ENCODE measurements at regions not wholly inside any gene's neighbourhood (a gene's known extent, or its start where the extent isn't known, plus 50 kb on each side); places are given as distances from the start of the nearest gene placed in this dataset.
"Not testable (repeated sequence)": the region's sequence is repeated elsewhere in the genome, so short reads cannot be mapped to it uniquely, and the experiment has no call there.

GRCh38 chr17:74133740-74134139, 69.7 kb upstream of the RPL38 start:
- DNase-seq (ENCODE audit: low read depth) = no peak

GRCh38 chr17:74134234-74134633, 69.2 kb upstream of the RPL38 start:
- DNase-seq (ENCODE audit: low read depth); H3K4me3 ChIP-seq (ENCODE audit: low read depth, low read length): not testable (repeated sequence)

More at GRCh38 chr17:74133740-74134139, 69.7 kb upstream of the RPL38 start:
- TF ChIP-seq POLR2A (IDR thresholded peaks at IDR 0.05; ENCODE audit: extremely low read depth, insufficient read length) = no peak
- TF ChIP-seq CTCF (IDR thresholded peaks at IDR 0.05; ENCODE audit: low read depth, low read length) = no peak
- H3K4me3 ChIP-seq (ENCODE audit: low read depth, low read length) = no peak overlapping the region

- TF ChIP-seq MAX (IDR thresholded peaks at IDR 0.05; ENCODE audit: low read depth, low read length) (no peak), CTCF (IDR thresholded peaks at IDR 0.05; ENCODE audit: low read depth, low read length) (no peak), MYC (IDR thresholded peaks at IDR 0.05; ENCODE audit: low read depth, low read length) (no peak), POLR2A (IDR thresholded peaks at IDR 0.05; ENCODE audit: extremely low read depth, insufficient read length) (no peak)
- DNase-seq (ENCODE audit: low read depth) = no peak
- no peak overlapping the region for H3K4me3 ChIP-seq (ENCODE audit: low read depth, low read length)
These were observed 68.5 kb upstream of the RPL38 start for GRCh38 chr17:74134991-74135390.

GRCh38 chr17:74135391-74136167, 67.9 kb upstream of the RPL38 start:
- H3K4me3 ChIP-seq (ENCODE audit: low read depth, low read length) = no peak overlapping the region
- no peak for TF ChIP-seq MAX (IDR thresholded peaks at IDR 0.05; ENCODE audit: low read depth, low read length)
- TF ChIP-seq MYC (IDR thresholded peaks at IDR 0.05; ENCODE audit: low read depth, low read length) = no peak
- no peak for TF ChIP-seq CTCF (IDR thresholded peaks at IDR 0.05; ENCODE audit: low read depth, low read length)
- no peak for TF ChIP-seq POLR2A (IDR thresholded peaks at IDR 0.05; ENCODE audit: extremely low read depth, insufficient read length)
- no peak for DNase-seq (ENCODE audit: low read depth)

- H3K4me3 ChIP-seq (ENCODE audit: low read depth, low read length) = no peak overlapping the region
- no peak for DNase-seq (ENCODE audit: low read depth)
- TF ChIP-seq MAX (IDR thresholded peaks at IDR 0.05; ENCODE audit: low read depth, low read length) = no peak
- no peak for TF ChIP-seq MYC (IDR thresholded peaks at IDR 0.05; ENCODE audit: low read depth, low read length)
- no peak for TF ChIP-seq POLR2A (IDR thresholded peaks at IDR 0.05; ENCODE audit: extremely low read depth, insufficient read length)
- TF ChIP-seq CTCF (IDR thresholded peaks at IDR 0.05; ENCODE audit: low read depth, low read length) = no peak
These were observed 66.1 kb upstream of the RPL38 start for GRCh38 chr17:74137416-74137815.

- H3K4me3 ChIP-seq (ENCODE audit: low read depth, low read length) = no peak overlapping the region
- TF ChIP-seq CTCF (IDR thresholded peaks at IDR 0.05; ENCODE audit: low read depth, low read length) = no peak
- TF ChIP-seq MAX (IDR thresholded peaks at IDR 0.05; ENCODE audit: low read depth, low read length) = no peak
- no peak for TF ChIP-seq MYC (IDR thresholded peaks at IDR 0.05; ENCODE audit: low read depth, low read length)
- no peak for TF ChIP-seq POLR2A (IDR thresholded peaks at IDR 0.05; ENCODE audit: extremely low read depth, insufficient read length)
- DNase-seq (ENCODE audit: low read depth) = no peak
These were observed 64.4 kb upstream of the RPL38 start for GRCh38 chr17:74139120-74139519.
